Fibroblast of skin of abdomen (primary cell): ENCODE measurements at regions not wholly inside any gene's neighbourhood (a gene's known extent, or its start where the extent isn't known, plus 50 kb on each side); places are given as distances from the start of the nearest gene placed in this dataset.
A peak's percentile ranks its signal among the peaks of the same experiment; 100 is the strongest.

ENCODE experiments used
- DNase-seq: peaks from one replicate; pipeline ENCODE4 v3.0.0-alpha.2; 2013

- peak; percentile 70 for DNase-seq
Measured at GRCh38 chr16:66315210-66315825, 51.2 kb upstream of the CDH5 start.

- DNase-seq, result no peak
Measured at GRCh38 chr16:66311306-66311705, 55.2 kb upstream of the CDH5 start.

- no peak for DNase-seq
Measured at GRCh38 chr16:66309215-66309807, 57.2 kb upstream of the CDH5 start.

- no peak for DNase-seq
Measured at GRCh38 chr16:66308096-66308495, 58.4 kb upstream of the CDH5 start.

GRCh38 chr16:66306366-66307150, 59.9 kb upstream of the CDH5 start:
- no peak for DNase-seq

GRCh38 chr16:66304961-66305360, 61.5 kb upstream of the CDH5 start:
- no peak for DNase-seq

GRCh38 chr16:66304151-66304550, 62.3 kb upstream of the CDH5 start:
- no peak for DNase-seq

GRCh38 chr16:66300501-66300900, 66.0 kb upstream of the CDH5 start:
- DNase-seq, result no peak

- DNase-seq, result no peak
Measured at GRCh38 chr16:66300037-66300436, 66.5 kb upstream of the CDH5 start.

- no peak for DNase-seq
Measured at GRCh38 chr16:66299349-66299748, 67.1 kb upstream of the CDH5 start.

- no peak for DNase-seq
Measured at GRCh38 chr16:66298571-66299120, 67.8 kb upstream of the CDH5 start.

- DNase-seq, result no peak
Measured at GRCh38 chr16:66298006-66298405, 68.5 kb upstream of the CDH5 start.

GRCh38 chr16:66296591-66296990, 69.9 kb upstream of the CDH5 start:
- no peak for DNase-seq

- no peak for DNase-seq
Measured at GRCh38 chr16:66295761-66296546, 70.5 kb upstream of the CDH5 start.

- DNase-seq, result no peak
Measured at GRCh38 chr16:66295213-66295612, 71.3 kb upstream of the CDH5 start.

- no peak for DNase-seq
Measured at GRCh38 chr16:66294507-66294906, 72.0 kb upstream of the CDH5 start.

- DNase-seq, result no peak
Measured at GRCh38 chr16:66293932-66294331, 72.6 kb upstream of the CDH5 start.

- no peak for DNase-seq
Measured at GRCh38 chr16:66293207-66293735, 73.2 kb upstream of the CDH5 start.

GRCh38 chr16:66292241-66292935, 74.1 kb upstream of the CDH5 start:
- DNase-seq, result no peak

GRCh38 chr16:66291833-66292232, 74.7 kb upstream of the CDH5 start:
- DNase-seq, result no peak

- no peak for DNase-seq
Measured at GRCh38 chr16:66290431-66290830, 76.1 kb upstream of the CDH5 start.

- DNase-seq, result no peak
Measured at GRCh38 chr16:66289986-66290385, 76.5 kb upstream of the CDH5 start.
